ENCODE measurements at regions not wholly inside any gene's neighbourhood (a gene's known extent, or its start where the extent isn't known, plus 50 kb on each side); places are given as distances from the start of the nearest gene placed in this dataset.

DNA sequence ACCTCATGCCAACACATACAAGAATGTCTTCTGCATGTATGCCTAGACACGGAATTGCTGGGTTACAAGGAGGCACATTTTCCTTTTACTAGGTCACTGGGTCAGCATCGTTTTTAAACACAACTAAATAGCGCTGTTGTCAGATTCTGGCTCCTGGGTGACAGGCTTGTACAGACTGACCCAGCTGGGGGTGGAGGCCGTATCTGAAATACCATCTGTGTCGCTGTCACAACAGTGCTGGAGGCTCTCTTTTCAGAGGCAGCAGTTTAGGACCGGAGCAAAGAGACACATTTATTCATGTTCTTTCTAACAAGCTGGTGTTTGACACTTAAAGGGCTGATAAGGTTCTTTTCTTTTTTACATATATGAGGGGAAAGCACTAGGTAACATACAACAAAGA lies 403.0 kb upstream of the ASIC2 start:
- no peak for TF ChIP-seq JUN (CRISPR knock-in tag; IDR thresholded peaks at IDR 0.05)
- TF ChIP-seq, protein P1, sequence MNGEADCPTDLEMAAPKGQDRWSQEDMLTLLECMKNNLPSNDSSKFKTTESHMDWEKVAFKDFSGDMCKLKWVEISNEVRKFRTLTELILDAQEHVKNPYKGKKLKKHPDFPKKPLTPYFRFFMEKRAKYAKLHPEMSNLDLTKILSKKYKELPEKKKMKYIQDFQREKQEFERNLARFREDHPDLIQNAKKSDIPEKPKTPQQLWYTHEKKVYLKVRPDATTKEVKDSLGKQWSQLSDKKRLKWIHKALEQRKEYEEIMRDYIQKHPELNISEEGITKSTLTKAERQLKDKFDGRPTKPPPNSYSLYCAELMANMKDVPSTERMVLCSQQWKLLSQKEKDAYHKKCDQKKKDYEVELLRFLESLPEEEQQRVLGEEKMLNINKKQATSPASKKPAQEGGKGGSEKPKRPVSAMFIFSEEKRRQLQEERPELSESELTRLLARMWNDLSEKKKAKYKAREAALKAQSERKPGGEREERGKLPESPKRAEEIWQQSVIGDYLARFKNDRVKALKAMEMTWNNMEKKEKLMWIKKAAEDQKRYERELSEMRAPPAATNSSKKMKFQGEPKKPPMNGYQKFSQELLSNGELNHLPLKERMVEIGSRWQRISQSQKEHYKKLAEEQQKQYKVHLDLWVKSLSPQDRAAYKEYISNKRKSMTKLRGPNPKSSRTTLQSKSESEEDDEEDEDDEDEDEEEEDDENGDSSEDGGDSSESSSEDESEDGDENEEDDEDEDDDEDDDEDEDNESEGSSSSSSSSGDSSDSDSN (CRISPR knock-in tag; IDR thresholded peaks at IDR 0.05), result no peak
- no peak for TF ChIP-seq ZNF12 (CRISPR knock-in tag; IDR thresholded peaks at IDR 0.05)
- TF ChIP-seq, protein P2, sequence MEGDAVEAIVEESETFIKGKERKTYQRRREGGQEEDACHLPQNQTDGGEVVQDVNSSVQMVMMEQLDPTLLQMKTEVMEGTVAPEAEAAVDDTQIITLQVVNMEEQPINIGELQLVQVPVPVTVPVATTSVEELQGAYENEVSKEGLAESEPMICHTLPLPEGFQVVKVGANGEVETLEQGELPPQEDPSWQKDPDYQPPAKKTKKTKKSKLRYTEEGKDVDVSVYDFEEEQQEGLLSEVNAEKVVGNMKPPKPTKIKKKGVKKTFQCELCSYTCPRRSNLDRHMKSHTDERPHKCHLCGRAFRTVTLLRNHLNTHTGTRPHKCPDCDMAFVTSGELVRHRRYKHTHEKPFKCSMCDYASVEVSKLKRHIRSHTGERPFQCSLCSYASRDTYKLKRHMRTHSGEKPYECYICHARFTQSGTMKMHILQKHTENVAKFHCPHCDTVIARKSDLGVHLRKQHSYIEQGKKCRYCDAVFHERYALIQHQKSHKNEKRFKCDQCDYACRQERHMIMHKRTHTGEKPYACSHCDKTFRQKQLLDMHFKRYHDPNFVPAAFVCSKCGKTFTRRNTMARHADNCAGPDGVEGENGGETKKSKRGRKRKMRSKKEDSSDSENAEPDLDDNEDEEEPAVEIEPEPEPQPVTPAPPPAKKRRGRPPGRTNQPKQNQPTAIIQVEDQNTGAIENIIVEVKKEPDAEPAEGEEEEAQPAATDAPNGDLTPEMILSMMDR (CRISPR knock-in tag; IDR thresholded peaks at IDR 0.05), result no peak
- TF ChIP-seq SUZ12 (IDR thresholded peaks at IDR 0.05; ENCODE audit: low read depth, low read length), result no peak
- no peak for TF ChIP-seq HDAC2 (CRISPR knock-in tag; IDR thresholded peaks at IDR 0.05)
- TF ChIP-seq HNF4A (CRISPR knock-in tag; IDR thresholded peaks at IDR 0.05), result no peak

All from HepG2 (cell line).